ENCODE measurements at regions not wholly inside any gene's neighbourhood (a gene's known extent, or its start where the extent isn't known, plus 50 kb on each side); places are given as distances from the start of the nearest gene placed in this dataset.
"Not testable (repeated sequence)": the region's sequence is repeated elsewhere in the genome, so short reads cannot be mapped to it uniquely, and the experiment has no call there.

- in situ Hi-C loops (cut with HindIII; ENCODE audit: low pct_unique_long_range_greater_than_20kb, low sequenced_read_pairs), result no loop called here
- TF ChIP-seq JUND (IDR thresholded peaks at IDR 0.05; ENCODE audit: low read depth), result no peak
- no peak for DNase-seq (ENCODE audit: low read depth in 1 of 2, low spot score in 1 of 2)
Measured at GRCh38 chr3:18201315-18201714, 223.8 kb downstream of the SATB1 start.

GRCh38 chr3:18199757-18200156, 225.4 kb downstream of the SATB1 start:
- DNase-seq (ENCODE audit: low read depth in 1 of 2, low spot score in 1 of 2), result no peak
- TF ChIP-seq JUND (IDR thresholded peaks at IDR 0.05; ENCODE audit: low read depth), result no peak
- in situ Hi-C loops (cut with HindIII; ENCODE audit: low pct_unique_long_range_greater_than_20kb, low sequenced_read_pairs), result no loop called here

- in situ Hi-C loops (cut with HindIII; ENCODE audit: low pct_unique_long_range_greater_than_20kb, low sequenced_read_pairs), result no loop called here
- no peak for DNase-seq (ENCODE audit: low read depth in 1 of 2, low spot score in 1 of 2)
- no peak for TF ChIP-seq JUND (IDR thresholded peaks at IDR 0.05; ENCODE audit: low read depth)
Measured at GRCh38 chr3:18195836-18196235, 229.3 kb downstream of the SATB1 start.

GRCh38 chr3:18194431-18194830, 230.7 kb downstream of the SATB1 start:
- DNase-seq (ENCODE audit: low read depth in 1 of 2, low spot score in 1 of 2), result no peak
- no peak for TF ChIP-seq JUND (IDR thresholded peaks at IDR 0.05; ENCODE audit: low read depth)
- in situ Hi-C loops (cut with HindIII; ENCODE audit: low pct_unique_long_range_greater_than_20kb, low sequenced_read_pairs), result no loop called here

GRCh38 chr3:18190646-18191045, 234.5 kb downstream of the SATB1 start:
- TF ChIP-seq JUND (IDR thresholded peaks at IDR 0.05; ENCODE audit: low read depth), result no peak
- no peak for DNase-seq (ENCODE audit: low read depth in 1 of 2, low spot score in 1 of 2)
- in situ Hi-C loops (cut with HindIII; ENCODE audit: low pct_unique_long_range_greater_than_20kb, low sequenced_read_pairs), result no loop called here

GRCh38 chr3:18189282-18190050, 235.7 kb downstream of the SATB1 start:
- in situ Hi-C loops (cut with HindIII; ENCODE audit: low pct_unique_long_range_greater_than_20kb, low sequenced_read_pairs), result no loop called here
- DNase-seq (ENCODE audit: low read depth in 1 of 2, low spot score in 1 of 2), result no peak
- no peak for TF ChIP-seq JUND (IDR thresholded peaks at IDR 0.05; ENCODE audit: low read depth)

GRCh38 chr3:18188491-18188890, 236.6 kb downstream of the SATB1 start:
- no peak for DNase-seq (ENCODE audit: low read depth in 1 of 2, low spot score in 1 of 2)
- in situ Hi-C loops (cut with HindIII; ENCODE audit: low pct_unique_long_range_greater_than_20kb, low sequenced_read_pairs), result no loop called here
- no peak for TF ChIP-seq JUND (IDR thresholded peaks at IDR 0.05; ENCODE audit: low read depth)

GRCh38 chr3:18185624-18186023, 239.5 kb downstream of the SATB1 start:
- DNase-seq (ENCODE audit: low read depth in 1 of 2, low spot score in 1 of 2), result no peak
- no peak for TF ChIP-seq JUND (IDR thresholded peaks at IDR 0.05; ENCODE audit: low read depth)
- in situ Hi-C loops (cut with HindIII; ENCODE audit: low pct_unique_long_range_greater_than_20kb, low sequenced_read_pairs), result no loop called here

- DNase-seq (ENCODE audit: low read depth in 1 of 2, low spot score in 1 of 2); in situ Hi-C loops (cut with HindIII; ENCODE audit: low pct_unique_long_range_greater_than_20kb, low sequenced_read_pairs): not testable (repeated sequence)
Measured at GRCh38 chr3:18182923-18183322, 242.2 kb downstream of the SATB1 start.

- no peak for DNase-seq (ENCODE audit: low read depth in 1 of 2, low spot score in 1 of 2)
- in situ Hi-C loops (cut with HindIII; ENCODE audit: low pct_unique_long_range_greater_than_20kb, low sequenced_read_pairs), result no loop called here
- no peak for TF ChIP-seq JUND (IDR thresholded peaks at IDR 0.05; ENCODE audit: low read depth)
Measured at GRCh38 chr3:18179521-18179920, 245.6 kb downstream of the SATB1 start.

- TF ChIP-seq JUND (IDR thresholded peaks at IDR 0.05; ENCODE audit: low read depth), result no peak
- in situ Hi-C loops (cut with HindIII; ENCODE audit: low pct_unique_long_range_greater_than_20kb, low sequenced_read_pairs), result no loop called here
- no peak for DNase-seq (ENCODE audit: low read depth in 1 of 2, low spot score in 1 of 2)
Measured at GRCh38 chr3:18177271-18177670, 247.9 kb downstream of the SATB1 start.

- in situ Hi-C loops (cut with HindIII; ENCODE audit: low pct_unique_long_range_greater_than_20kb, low sequenced_read_pairs); DNase-seq (ENCODE audit: low read depth in 1 of 2, low spot score in 1 of 2): not testable (repeated sequence)
Measured at GRCh38 chr3:18173891-18174290, 251.2 kb downstream of the SATB1 start.

- no peak for DNase-seq (ENCODE audit: low read depth in 1 of 2, low spot score in 1 of 2)
- in situ Hi-C loops (cut with HindIII; ENCODE audit: low pct_unique_long_range_greater_than_20kb, low sequenced_read_pairs), result no loop called here
- TF ChIP-seq JUND (IDR thresholded peaks at IDR 0.05; ENCODE audit: low read depth), result no peak
Measured at GRCh38 chr3:18159681-18160080, 265.5 kb downstream of the SATB1 start.

GRCh38 chr3:18153571-18154173, 271.5 kb downstream of the SATB1 start:
- in situ Hi-C loops (cut with HindIII; ENCODE audit: low pct_unique_long_range_greater_than_20kb, low sequenced_read_pairs), result no loop called here
- no peak for TF ChIP-seq JUND (IDR thresholded peaks at IDR 0.05; ENCODE audit: low read depth)
- no peak for DNase-seq (ENCODE audit: low read depth in 1 of 2, low spot score in 1 of 2)

Measured in T47D (cell line).